Stimulated activated CD8-positive, alpha-beta memory T cell treated with anti-CD3 and anti-CD28 coated beads, Interleukin-15, amount 100 ng/mL, for 48 hours (primary cell): ENCODE measurements at regions not wholly inside any gene's neighbourhood (a gene's known extent, or its start where the extent isn't known, plus 50 kb on each side); places are given as distances from the start of the nearest gene placed in this dataset.
"Not testable (repeated sequence)": the region's sequence is repeated elsewhere in the genome, so short reads cannot be mapped to it uniquely, and the experiment has no call there.

Experiments used
- DNase-seq, 2 donors: peaks; one replicate each; pipeline ENCODE4 v3.0.0-alpha.2; 2020; ENCODE audit warnings: low read depth in 2 of 2

DNA sequence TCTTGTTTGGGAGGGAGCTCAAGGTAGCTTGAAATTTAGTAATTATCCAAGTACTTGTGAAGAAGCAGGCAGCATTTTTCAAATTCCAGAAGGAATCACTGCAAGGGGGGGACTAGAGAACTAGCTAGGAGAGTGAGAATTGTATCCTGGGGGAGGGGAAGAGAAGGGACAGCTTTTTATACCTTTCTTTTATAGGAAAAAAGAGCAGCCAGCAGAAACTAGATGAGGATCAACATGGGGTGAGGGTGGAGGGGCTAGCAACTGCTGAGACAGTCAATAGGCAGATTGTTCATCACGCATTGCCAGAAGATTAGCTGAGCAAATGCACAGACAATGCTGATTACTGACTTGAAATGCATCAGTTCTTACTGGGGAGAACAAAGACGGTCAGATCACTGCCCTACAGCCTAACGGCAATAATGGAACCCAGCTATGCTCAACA is 514.3 kb upstream of the CITED2 start:
- no peak for DNase-seq

- no peak for DNase-seq
These were observed 512.8 kb upstream of the CITED2 start for GRCh38 chr6:139887275-139887674.

GRCh38 chr6:139886396-139886795 is 511.9 kb upstream of the CITED2 start:
- no peak for DNase-seq

DNA sequence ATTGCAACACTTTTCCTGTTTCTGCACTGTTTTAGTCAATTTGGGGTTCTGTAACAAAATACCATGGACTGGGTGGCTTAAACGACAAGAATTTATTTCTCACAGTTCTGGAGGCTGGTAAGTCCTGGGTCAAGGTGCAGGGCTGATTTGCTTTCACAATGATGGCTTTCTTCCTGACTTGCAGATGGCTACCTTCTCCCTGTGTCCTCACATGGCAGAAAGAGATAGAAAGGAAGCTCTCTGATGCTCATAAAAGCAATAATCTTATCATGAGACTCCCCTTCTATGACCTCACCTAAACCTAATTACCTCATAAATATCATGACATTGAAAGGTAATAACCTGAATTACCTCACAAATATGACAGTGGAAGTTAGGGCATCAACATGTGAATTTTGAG is 511.5 kb upstream of the CITED2 start:
- DNase-seq, result no peak

DNA sequence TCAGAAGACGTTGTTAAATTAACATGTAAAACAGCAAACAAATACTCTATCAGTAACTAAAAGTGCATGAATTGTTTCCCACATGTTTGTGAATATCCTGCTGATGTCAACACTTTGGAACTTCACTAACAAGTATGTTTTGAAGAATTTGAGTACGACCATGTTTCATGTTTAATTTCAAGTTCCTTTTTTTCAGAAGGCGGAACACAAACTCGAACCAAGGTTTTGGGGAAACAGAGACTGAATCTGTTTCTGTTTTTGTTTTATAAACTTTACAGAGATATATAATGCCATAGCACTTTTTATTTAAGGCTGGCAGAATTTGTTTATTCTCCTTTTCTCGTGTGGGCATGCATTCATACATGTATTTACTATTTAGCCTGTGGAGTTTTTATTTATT is 509.3 kb upstream of the CITED2 start:
- no peak for DNase-seq

GRCh38 chr6:139882977-139883728 is 508.7 kb upstream of the CITED2 start:
- DNase-seq, result no peak

- no peak for DNase-seq
These were observed 507.8 kb upstream of the CITED2 start for GRCh38 chr6:139882234-139882633.

GRCh38 chr6:139881728-139882211 is 507.3 kb upstream of the CITED2 start:
- no peak for DNase-seq

GRCh38 chr6:139881236-139881635 is 506.8 kb upstream of the CITED2 start:
- DNase-seq, result no peak

GRCh38 chr6:139879823-139880356 is 505.4 kb upstream of the CITED2 start:
- no peak for DNase-seq

- DNase-seq, result not testable (repeated sequence)
These were observed 504.8 kb upstream of the CITED2 start for GRCh38 chr6:139879241-139879640.

- DNase-seq, result no peak
These were observed 503.5 kb upstream of the CITED2 start for GRCh38 chr6:139877828-139878405.

GRCh38 chr6:139872665-139873064 is 498.2 kb upstream of the CITED2 start:
- DNase-seq, result no peak

DNA sequence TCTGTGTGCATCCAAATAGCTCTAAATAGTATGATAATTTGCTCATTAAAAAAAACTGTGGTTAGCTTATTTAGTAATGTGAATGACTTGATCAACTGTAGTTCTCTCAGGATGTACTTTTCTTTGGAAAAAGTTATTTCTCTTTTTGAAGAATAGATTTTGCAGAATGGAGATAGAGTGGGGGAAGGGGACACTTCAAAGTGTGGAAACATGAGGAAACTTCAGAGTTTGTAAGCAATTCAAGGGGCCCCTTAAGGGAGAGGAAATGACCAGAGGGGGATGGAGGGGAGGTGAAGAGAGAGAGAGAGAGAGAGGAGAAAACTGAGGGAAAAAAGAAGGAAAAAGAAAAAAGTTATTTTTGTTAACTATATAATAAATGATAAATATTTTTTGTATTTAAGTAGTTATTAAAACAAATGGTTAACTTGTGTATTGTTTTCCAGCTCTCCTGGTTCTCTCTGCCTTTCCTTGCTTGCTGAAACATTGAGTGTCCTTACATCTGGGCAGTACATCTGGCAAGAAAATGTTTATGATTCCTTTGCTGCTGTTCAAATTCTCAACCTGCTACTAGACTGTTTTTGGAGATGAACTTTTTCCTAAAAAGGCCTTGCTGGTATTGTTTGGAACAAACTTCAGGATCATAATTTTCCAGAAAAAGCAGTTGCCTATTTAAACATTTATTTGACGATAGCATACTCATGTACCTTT is 497.5 kb upstream of the CITED2 start:
- DNase-seq, result no peak

- no peak for DNase-seq
These were observed 496.8 kb upstream of the CITED2 start for GRCh38 chr6:139871165-139871710.

GRCh38 chr6:139868576-139868975 is 494.1 kb upstream of the CITED2 start:
- DNase-seq, result no peak

DNA sequence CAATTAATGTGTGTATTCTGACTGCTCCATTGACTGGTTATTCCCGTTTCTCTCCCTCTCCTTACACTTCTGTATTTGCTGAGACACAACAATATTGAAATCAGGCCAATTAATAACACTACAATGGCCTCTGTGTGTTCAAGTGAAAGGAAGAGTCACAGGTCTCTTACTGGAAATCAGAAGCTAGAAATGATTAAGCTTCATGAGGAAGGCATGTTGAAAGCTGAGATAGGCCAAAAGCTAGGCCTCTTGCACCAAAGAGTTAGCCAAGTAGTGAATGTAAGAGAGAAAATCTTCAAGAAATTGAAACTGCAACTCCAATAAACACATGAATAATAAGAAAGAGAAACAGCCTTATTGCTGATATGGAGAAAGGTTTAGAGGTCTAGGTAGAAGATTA is 489.5 kb upstream of the CITED2 start:
- DNase-seq, result no peak

- DNase-seq, result no peak
These were observed 488.9 kb upstream of the CITED2 start for GRCh38 chr6:139863346-139863745.

DNA sequence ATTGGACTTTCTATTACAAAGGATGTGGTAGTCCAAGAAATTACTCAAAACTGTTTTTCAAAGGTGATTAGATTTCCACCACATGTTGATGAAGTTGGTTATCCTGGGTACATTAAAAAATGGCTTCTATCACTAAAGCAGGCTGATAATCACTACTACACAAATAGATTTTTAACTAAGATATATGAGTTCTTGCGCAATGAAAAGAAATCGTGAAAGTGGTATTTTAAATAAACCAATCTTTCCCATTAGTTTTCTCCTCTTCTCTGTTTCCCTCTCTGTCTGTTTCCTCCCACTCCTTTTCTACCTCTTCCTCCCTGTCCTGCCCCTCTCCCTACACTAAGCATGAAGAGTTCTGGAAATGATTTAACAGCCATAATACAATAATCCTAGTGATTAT is 487.9 kb upstream of the CITED2 start:
- DNase-seq, result no peak

GRCh38 chr6:139860203-139860602 is 485.8 kb upstream of the CITED2 start:
- DNase-seq, result no peak

GRCh38 chr6:139858429-139858828 is 484.0 kb upstream of the CITED2 start:
- DNase-seq, result no peak

DNA sequence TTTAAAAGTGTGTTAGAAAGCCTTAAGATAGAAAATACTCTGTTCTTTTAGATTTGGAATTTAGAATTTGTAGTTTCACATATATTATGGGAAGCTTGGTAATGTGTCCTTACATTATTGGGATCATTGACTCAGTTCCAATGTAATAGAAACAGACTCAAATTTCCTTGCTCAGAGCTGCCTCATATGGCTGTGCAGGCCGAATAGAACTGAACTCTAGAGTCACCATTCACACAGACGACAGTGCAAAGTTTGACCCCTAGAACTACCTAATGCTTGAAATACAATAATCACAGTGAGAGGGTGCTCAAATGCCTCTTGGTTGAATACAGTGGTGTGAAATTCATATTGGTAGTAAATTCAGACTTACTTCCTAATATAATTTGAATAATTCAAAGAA is 482.7 kb upstream of the CITED2 start:
- no peak for DNase-seq
